C4-2B (cell line): ENCODE measurements at regions not wholly inside any gene's neighbourhood (a gene's known extent, or its start where the extent isn't known, plus 50 kb on each side); places are given as distances from the start of the nearest gene placed in this dataset.

Experiments used
- CTCF ChIP-seq: fragments of 450-650 bp; conservative IDR thresholded peaks from 2 replicates; pipeline ENCODE4 v1.5.1; 2017; ENCODE audit warnings: mild to moderate bottlenecking
- ZFX ChIP-seq: fragments of 450-650 bp; IDR thresholded peaks from 2 replicates; pipeline ENCODE4 v1.6.1; 2017

GRCh38 chr7:153470004-153470671 lies 582.1 kb upstream of the DPP6 start:
- TF ChIP-seq CTCF (no peak), ZFX (no peak)
